Thyroid gland (tissue), 4 donors: ENCODE measurements at regions not wholly inside any gene's neighbourhood (a gene's known extent, or its start where the extent isn't known, plus 50 kb on each side); places are given as distances from the start of the nearest gene placed in this dataset.

Source experiments
- DNase-seq, 2 donors: peaks; one replicate each; pipeline ENCODE4 v3.0.0-alpha.2; 2019
- H3K27ac ChIP-seq, 3 donors: fragments of 200-600 bp; sonication (generic); 1 replicate in 2 of 3; 2 replicates in 1 of 3; pipeline ENCODE4 v1.5.1; 2016 to 2019; ENCODE audit warnings: mild to moderate bottlenecking in 1 of 3, moderate library complexity in 1 of 3
- H3K27me3 ChIP-seq: fragments of 200-600 bp; sonication (generic); one replicate; pipeline ENCODE4 v1.5.1; 2019
- H3K36me3 ChIP-seq, 2 donors: fragments of 200-600 bp; sonication (generic); one replicate each; pipeline ENCODE4 v1.5.1; 2016 to 2019
- H3K4me1 ChIP-seq, 2 donors: fragments of 200-600 bp; sonication (generic); one replicate each; pipeline ENCODE4 v1.5.1; 2017 to 2019
- H3K4me3 ChIP-seq, 3 donors: fragments of 200-600 bp; sonication (generic); replicated peaks in 1 of 3; 1 replicate in 2 of 3; 2 replicates in 1 of 3; pipeline ENCODE4 v1.5.1; 2016; ENCODE audit warnings: mild to moderate bottlenecking in 1 of 3
- H3K9me3 ChIP-seq: fragments of 200-600 bp; sonication (generic); one replicate; pipeline ENCODE4 v1.5.1; 2017
- POLR2A ChIP-seq, 2 donors: fragments of 450-650 bp; IDR thresholded peaks; one replicate each; pipeline ENCODE4 v1.6.1; 2017; ENCODE audit warnings: antibody characterized with exemption in 2 of 2, mild to moderate bottlenecking in 2 of 2, moderate library complexity in 1 of 2
- WGBS, 2 donors: methylation state at CpG; one replicate each; pipeline ENCODE4 v1.1.5; 2017; 5-methylcytosine and 5-hydroxymethylcytosine counted together
- intact Hi-C: fragments of 100-400 bp; cut with DNase I; formaldehyde crosslinking; loops from one replicate; pipeline ENCODE4 v1.15.1; 2023
- TF ChIP-seq, protein P1 (sequence below), 6 experiments: fragments of 200-600 bp in 3 of 6; fragments of 450-650 bp in 3 of 6; sonication (generic) in 3 of 6; IDR thresholded peaks; one replicate each; pipeline ENCODE4 v1.5.1; 2016 to 2019; ENCODE audit warnings: antibody characterized with exemption in 6 of 6, mild to moderate bottlenecking in 2 of 6, inconsistent platforms in 1 of 6, moderate library complexity in 1 of 6

DNA sequence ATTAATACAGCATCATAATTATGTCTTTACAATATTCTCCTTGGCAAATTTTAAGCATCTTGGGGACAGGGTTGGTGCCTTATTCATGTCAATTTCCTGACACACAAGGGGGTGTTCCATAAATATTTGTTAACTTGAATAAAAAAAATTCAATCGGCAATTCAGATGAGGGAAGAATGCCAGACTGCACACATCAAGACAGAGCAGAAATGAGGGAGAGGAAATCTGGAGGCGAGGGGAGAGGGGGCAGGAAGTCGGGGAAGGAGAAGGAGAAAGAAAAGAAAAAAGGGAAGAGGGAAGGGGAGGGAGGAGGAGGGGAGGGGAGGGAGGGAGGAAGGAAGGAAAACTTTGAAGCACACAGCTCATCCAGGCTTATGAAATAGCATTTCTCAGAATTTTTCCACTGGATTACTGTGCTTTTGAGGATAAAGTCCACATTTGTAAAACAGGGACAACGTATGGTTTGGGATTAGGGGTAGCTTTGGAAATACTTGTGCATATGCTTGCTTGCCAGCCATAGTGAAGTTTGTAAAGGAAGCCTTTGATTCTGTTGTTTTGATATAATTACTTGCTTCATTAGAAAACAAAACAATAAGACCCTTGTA, 362.1 kb downstream of the SAMD5 start:
- H3K27ac ChIP-seq, result no peak overlapping the region
- DNase-seq, result no peak
- no peaks in the 10 kb centered on the region for H3K4me1 ChIP-seq
- WGBS, 2 donors, result 64 to 71% methylated on average over 3 of the region's 4 CpGs
- H3K9me3 ChIP-seq, result no peaks in the 10 kb centered on the region
- H3K4me3 ChIP-seq, result no peak overlapping the region
- H3K27me3 ChIP-seq, result no peaks in the 10 kb centered on the region
- TF ChIP-seq, protein P1, sequence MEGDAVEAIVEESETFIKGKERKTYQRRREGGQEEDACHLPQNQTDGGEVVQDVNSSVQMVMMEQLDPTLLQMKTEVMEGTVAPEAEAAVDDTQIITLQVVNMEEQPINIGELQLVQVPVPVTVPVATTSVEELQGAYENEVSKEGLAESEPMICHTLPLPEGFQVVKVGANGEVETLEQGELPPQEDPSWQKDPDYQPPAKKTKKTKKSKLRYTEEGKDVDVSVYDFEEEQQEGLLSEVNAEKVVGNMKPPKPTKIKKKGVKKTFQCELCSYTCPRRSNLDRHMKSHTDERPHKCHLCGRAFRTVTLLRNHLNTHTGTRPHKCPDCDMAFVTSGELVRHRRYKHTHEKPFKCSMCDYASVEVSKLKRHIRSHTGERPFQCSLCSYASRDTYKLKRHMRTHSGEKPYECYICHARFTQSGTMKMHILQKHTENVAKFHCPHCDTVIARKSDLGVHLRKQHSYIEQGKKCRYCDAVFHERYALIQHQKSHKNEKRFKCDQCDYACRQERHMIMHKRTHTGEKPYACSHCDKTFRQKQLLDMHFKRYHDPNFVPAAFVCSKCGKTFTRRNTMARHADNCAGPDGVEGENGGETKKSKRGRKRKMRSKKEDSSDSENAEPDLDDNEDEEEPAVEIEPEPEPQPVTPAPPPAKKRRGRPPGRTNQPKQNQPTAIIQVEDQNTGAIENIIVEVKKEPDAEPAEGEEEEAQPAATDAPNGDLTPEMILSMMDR (IDR thresholded peaks at IDR 0.05), result no peak
- no peak for TF ChIP-seq POLR2A (IDR thresholded peaks at IDR 0.05)
- intact Hi-C loops, result no loop called here
- H3K36me3 ChIP-seq, result no peaks in the 10 kb centered on the region

DNA sequence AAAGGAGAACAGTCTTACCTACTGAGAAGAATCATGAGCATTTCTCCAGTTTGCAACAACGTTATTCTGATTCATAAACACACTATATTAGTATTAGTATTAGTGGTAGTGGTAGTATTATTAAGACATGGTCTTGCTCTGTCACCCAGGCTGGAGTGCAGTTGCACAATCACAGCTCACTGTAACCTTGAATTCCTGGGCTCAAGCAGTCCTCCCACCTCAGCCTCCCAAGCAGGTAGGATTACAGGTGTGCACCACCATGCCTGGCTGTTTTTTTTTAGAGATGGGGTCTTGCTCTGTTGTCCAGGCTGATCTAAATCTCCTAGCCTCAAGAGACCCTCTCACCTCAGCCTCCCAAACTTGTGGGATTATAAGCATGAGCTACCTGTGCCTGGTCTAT, 363.5 kb downstream of the SAMD5 start:
- no peak for DNase-seq
- Histone ChIP-seq H3K9me3 (no peaks in the 10 kb centered on the region), H3K4me1 (no peaks in the 10 kb centered on the region), H3K4me3 (no peak overlapping the region), H3K27ac (no peak overlapping the region), H3K27me3 (no peaks in the 10 kb centered on the region), H3K36me3 (no peaks in the 10 kb centered on the region)
- WGBS, 2 donors, result 89 to 90% methylated on average over 1 of the region's 1 CpG
- TF ChIP-seq POLR2A (IDR thresholded peaks at IDR 0.05), result no peak
- TF ChIP-seq, protein P1 (IDR thresholded peaks at IDR 0.05), result no peak
- intact Hi-C loops, result no loop called here

DNA sequence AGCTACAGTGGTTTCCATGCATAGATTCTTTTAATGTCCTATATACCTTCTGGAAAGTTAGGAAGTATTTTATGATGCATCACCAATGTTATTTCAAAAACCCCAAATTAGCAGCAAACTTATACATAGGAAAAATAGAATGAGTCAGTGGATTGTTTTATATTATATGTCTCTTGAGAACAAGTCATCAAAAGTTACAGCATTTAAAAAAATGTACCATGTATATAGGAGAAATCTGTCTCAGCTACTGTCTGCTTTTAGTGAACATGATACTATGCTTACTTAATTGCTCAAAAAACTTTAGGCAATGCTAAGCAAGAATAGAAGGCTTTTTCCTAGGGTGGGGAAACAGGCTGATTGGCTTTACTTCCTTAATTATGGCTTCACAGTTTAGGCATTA, 365.3 kb downstream of the SAMD5 start:
- no peaks in the 10 kb centered on the region for H3K36me3 ChIP-seq
- H3K4me1 ChIP-seq, result no peaks in the 10 kb centered on the region
- no peak overlapping the region for H3K27ac ChIP-seq
- TF ChIP-seq POLR2A (IDR thresholded peaks at IDR 0.05), result no peak
- TF ChIP-seq, protein P1 (IDR thresholded peaks at IDR 0.05), result no peak
- H3K4me3 ChIP-seq, result no peak overlapping the region
- no peak for DNase-seq
- intact Hi-C loops, result no loop called here
- H3K9me3 ChIP-seq, result no peaks in the 10 kb centered on the region
- H3K27me3 ChIP-seq, result no peaks in the 10 kb centered on the region

DNA sequence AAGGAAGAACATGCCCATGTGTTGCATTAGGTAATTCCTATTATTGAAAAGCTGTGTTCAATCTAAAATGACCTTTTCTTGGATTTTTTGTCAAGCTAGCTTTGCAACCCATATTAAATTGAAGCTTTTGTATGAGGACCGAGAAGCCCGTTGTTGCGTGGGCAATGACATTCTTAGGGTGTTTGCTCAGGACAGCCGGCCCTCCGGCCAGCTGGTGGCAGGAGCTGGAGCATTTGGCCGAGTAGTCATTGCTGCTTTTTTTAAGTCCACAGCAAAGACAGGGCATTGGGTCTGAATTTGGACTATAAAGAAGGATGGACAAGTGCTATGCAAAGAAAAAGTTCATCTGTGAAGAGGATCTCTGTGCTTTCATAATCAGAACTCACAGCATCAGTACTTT, 365.8 kb downstream of the SAMD5 start:
- H3K4me3 ChIP-seq, result no peak overlapping the region
- H3K9me3 ChIP-seq, result no peaks in the 10 kb centered on the region
- H3K27me3 ChIP-seq, result no peaks in the 10 kb centered on the region
- no peaks in the 10 kb centered on the region for H3K36me3 ChIP-seq
- H3K4me1 ChIP-seq, result no peaks in the 10 kb centered on the region
- WGBS, 2 donors, result 77 to 78% methylated on average over 6 of the region's 6 CpGs
- no peak overlapping the region for H3K27ac ChIP-seq
- no peak for TF ChIP-seq POLR2A (IDR thresholded peaks at IDR 0.05)
- TF ChIP-seq, protein P1 (IDR thresholded peaks at IDR 0.05), result no peak
- no peak for DNase-seq
- intact Hi-C loops, result no loop called here

DNA sequence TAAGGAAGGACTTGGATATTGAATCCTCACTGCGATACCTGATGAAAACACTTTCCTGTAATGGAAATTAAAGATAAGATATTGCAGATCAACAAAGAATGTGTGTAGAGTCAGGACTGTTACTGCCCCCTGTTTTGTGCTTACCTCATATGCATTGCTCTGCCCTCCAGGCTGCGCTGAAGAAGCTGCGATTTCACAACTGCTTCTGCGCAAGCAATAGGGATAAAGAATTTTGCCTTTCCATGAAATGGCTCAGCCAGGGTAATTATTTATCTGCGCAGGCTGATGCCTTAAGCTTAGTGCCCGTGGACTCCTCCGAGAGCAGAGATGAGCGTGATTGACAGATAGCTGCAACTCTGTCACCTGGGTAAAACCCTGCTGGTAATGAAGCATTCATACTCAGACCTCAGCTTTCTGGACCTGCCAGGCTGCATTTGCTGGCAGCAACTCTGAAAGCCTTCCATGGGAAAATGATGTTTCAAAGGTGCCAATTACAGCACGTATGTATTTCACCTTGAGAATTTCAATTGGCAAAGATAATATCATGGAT, 370.6 kb downstream of the SAMD5 start:
- TF ChIP-seq, protein P1 (IDR thresholded peaks at IDR 0.05), result no peak
- Histone ChIP-seq H3K9me3 (no peaks in the 10 kb centered on the region), H3K4me3 (no peak overlapping the region), H3K27ac (no peak overlapping the region), H3K27me3 (no peaks in the 10 kb centered on the region), H3K36me3 (no peaks in the 10 kb centered on the region), H3K4me1 (no peaks in the 10 kb centered on the region)
- intact Hi-C loops, result no loop called here
- DNase-seq, result no peak
- 88 to 91% methylated on average over 9 of the region's 9 CpGs for WGBS, 2 donors
